HG03575 (cell line): ENCODE measurements at regions not wholly inside any gene's neighbourhood (a gene's known extent, or its start where the extent isn't known, plus 50 kb on each side); places are given as distances from the start of the nearest gene placed in this dataset.

Experiments
- ATAC-seq: cut with Tn5 transposase; IDR thresholded peaks from one replicate; pipeline ENCODE4 v1.9.1; 2021; ENCODE audit not compliant: unreplicated experiment, insufficient number of reproducible peaks, low FRiP score; ENCODE audit errors: extremely low read depth

DNA sequence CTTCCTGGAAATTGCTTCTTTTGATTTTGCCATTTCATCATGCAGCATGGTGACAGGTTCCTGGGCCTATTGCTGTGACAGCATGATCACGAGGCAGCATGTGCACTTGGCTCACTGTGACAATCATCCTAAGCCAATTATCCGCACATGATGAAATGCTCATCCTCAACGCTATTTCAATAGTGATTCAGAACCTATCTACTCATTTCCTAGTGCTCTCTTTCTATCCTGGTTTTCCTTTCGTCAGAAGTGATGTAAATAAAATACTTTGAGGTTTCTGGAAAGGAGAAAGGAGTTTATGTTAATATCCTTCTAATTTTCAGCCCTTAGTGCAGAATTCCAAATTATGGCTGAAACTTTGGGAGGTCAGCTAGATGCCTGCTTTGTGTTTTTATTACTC lies 110.6 kb upstream of the ADAMTS5 start:
- no peak for ATAC-seq

DNA sequence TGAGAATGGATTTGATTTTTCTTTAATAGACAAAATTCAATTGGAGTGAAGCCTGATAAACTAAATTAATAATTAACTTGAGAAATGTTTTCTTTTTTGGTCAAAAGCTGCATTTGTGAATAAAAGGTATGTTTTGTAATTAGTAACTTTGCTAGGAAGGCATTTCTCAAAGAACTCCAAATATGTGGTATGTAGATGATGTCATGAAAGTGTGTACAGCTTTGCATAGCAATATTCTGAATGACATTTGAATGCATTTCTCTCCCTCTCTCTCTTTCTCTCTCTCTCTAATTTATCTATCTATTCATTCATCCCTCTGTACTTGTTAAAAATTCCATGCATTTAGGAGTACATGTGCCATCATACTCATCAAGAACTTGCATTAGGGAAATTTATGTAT lies 109.1 kb upstream of the ADAMTS5 start:
- no peak for ATAC-seq

DNA sequence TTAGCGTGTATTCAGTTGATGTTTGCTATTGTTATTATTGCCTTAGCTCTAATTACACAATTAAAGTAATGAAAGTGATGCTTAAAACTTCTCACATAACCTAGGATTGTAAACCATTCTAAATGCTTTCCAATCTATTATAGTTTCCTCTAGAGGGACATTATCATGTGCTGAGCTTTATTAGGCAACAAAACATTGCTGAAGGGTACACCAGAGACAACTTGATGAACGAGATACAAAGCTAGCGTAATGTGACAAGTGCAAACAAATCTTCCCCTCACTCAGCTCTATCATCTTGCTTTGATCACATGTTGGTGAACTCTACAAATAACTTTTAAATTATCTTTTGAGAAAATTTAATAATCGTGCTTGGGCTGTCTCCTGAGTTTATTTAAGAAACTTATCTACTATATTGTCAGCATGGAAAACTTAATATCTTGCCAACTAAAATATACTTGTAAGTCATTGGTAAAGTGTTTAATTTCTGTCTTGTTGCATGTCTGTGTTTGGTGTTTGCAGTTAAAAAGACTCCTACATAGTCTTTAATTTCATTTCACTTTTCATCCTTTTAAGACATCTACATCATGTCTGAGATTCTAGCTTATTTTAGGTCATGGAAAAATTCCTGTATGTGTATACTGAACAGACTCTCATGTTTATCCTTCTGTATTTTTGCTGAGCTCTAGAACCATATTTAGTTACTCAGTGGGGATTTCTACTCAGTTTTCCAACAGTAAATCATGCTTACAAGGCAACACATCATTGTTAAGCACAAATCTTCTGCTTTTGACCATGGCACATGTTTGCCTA lies 104.2 kb upstream of the ADAMTS5 start:
- ATAC-seq: no peak

DNA sequence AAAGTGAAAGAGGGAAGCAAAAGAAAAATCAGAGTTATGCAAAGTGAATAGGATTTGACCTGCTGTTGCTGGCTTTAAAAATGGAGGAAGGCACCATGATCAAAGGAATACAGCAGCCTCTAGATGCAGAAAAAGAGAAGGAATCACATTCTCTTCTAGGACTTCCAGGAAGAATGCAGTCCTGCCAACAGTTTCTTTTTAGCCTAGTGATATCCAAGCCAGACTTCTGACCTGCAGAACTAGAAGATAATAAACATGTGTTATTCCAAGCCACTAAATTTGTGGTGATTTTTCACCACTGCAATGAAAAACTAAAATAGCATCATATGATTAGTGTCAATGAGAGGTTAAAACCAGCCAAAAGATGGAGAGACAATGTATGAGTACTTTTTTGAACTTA lies 101.9 kb upstream of the ADAMTS5 start:
- no peak for ATAC-seq

DNA sequence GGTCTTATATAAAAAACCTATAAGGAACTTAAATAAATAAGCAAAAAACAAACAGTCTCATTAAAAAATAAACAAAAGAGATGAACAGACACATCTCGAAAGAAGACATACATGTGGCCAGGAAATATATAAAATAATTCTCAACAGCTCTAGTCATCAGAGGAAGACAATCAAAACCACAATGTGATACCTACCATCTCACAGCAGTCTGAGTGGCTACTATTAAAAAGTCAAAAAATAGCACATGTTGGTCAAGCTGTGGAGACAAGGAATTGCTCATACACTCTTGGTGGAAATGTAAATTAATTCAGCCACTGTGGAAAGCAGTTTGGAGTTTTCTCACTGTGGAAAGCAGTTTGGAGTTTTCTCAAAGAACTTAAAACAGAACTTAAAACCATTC lies 100.3 kb upstream of the ADAMTS5 start:
- ATAC-seq: no peak

DNA sequence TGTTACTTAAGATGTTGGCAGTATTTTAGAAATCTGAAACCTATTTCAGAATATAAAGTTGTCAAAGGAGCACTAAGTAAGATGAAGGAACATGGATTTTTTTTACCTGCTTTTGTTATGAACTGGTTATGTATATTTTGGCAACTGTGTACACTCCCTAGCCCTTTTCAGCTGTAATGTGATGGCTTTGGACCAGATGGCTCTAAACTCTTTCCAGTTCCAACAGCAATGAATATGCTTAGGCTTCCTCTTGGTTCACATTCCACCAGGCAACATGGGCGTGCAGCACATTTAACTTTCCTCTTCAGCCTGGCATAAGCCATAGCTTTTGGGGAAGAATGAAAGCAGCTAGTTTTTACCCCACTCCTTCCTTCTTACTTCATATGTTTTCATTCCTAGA lies 95.6 kb upstream of the ADAMTS5 start:
- no peak for ATAC-seq

DNA sequence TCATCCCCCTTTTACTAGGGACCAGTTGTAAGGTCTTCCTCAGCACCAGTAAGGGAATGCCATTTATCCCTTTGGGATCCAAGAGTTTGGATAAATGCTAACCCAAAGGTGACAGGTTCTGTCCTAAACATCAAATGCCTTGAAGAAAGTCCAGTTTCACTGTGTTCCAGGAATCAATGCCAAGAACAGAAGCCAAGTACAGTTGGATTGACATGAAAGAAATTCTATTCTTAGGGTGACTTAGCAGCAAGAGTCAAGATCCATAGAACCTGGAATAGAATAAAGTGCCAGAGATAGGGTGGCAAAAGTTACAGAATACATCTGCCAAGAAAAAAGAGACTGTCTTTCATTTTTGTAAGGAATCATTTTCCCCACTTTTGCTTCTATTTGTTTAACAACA lies 94.9 kb upstream of the ADAMTS5 start:
- ATAC-seq: no peak

DNA sequence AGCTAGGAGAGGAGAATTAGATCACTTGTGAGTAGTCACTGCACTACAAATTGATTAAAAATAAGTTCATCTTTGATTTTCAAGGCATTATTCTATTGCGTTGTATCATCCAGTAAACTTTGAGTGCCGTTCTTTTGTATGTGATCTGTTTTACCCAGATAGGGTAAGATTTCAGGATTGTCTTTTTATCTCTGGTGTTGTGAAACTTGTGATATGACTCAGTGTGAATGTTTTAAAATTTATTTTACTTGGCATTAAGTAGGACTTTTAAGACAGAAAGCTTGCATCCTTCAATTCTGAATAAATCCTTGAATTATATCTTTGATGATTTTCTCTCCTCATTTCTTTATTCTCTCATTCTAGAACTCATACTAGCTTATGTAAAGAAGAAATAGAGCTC lies 93.3 kb upstream of the ADAMTS5 start:
- no peak for ATAC-seq

DNA sequence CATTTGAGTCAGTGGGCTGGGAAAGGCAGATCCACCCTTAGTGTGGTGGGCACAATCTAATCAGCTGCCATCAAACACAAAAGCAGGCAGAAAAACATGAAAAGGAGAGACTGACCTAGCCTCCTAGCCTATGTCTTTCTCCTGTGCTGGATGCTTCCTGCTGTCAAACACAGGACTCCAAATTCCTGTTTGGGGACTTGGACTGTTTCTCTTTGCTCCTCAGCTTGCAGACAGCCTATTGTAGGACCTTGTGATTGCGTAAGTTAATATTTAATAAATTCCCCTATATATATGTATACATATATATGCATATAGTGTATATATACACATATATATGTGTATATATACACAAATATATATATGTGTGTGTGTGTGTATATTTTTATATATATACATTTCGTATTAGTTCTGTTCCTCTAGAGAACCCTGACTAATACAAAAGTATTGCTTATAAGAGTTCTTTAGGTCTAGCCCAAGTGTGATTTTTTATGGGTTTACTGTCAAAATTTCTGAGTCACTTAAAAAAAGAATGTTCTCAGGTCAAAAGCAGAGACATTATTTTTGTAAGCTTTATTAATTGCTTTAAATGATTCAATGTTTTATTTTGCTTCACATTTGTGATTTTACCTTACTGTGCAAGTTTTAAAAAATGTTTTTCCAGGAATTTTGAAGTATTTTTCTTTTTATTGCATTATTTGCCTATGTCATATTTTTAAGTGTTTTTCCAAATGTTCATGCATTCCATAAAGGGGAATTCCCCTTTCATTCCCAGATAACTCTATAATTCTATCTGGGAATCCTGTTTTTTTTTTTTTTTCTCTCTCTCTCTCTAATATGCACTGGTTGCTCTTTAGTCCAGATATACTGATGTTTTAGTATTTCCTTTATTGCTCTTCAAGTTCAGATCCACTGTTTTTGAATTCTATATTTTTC lies 92.1 kb upstream of the ADAMTS5 start:
- ATAC-seq: no peak

DNA sequence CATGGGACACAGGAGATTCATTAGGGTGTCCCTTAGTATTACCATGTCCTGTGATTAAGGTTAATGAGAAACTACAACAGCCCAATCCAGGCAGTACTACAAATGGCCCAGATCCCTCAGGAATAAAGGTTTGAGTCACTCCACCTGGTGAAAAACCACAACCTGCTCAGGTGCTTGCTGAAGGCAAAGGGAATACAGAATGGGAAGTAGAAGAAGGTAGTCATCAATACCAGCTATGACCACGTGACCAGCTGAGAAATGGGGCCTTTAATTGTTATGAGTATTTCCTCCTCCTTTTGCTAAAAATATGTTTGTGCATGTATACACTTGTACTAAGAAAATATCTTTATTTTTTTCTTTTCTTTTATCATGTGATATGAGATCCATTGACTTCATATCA lies 91.1 kb upstream of the ADAMTS5 start:
- no peak for ATAC-seq

DNA sequence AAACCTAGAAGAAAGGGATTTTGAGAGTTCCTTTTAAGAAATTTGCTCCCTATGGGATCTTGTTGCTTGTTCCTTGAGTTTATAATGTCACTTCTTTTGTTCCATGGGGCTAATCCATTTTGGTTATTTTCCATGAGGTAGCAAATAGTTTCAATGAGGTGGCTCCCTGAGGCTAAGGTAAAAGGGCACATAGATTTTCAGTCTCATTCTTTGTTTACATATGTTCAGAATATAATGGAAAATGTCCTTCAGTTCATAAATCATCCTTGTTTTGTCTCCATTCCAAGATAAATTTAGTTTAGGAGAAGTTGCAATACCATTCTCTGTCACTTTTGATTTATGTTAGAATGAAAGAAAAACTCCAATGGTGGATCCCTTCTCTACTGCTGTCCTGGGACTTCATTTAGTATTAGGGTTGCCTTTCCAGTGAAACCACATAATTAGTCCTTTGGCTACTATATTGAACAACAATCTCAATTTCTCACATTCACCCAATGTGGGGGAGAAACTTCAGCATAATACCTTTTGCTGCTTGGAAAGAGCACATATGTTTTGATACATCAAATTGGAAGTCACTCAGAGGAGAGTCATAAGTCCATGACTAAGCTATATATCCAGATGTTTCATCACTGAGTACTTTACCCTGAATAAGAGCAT lies 80.9 kb upstream of the ADAMTS5 start:
- ATAC-seq: no peak

DNA sequence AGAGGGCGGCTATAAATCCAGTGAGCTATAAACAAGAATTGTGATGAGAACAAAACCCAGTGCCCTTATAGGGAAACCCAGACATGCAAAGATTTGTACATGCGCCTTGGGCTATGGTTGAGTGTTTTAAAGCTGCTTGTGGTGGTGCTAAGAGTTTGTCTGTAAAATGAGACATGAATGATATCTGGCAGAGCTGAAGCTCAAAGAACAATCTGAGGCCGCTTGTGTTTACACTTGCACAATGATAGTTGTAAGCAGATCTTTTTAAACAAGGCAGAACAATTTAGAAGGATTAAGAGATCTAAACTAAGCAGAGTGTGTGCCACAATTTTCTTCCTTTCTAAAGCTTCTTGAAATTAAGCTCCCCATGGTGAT lies 80.4 kb upstream of the ADAMTS5 start:
- ATAC-seq: no peak

DNA sequence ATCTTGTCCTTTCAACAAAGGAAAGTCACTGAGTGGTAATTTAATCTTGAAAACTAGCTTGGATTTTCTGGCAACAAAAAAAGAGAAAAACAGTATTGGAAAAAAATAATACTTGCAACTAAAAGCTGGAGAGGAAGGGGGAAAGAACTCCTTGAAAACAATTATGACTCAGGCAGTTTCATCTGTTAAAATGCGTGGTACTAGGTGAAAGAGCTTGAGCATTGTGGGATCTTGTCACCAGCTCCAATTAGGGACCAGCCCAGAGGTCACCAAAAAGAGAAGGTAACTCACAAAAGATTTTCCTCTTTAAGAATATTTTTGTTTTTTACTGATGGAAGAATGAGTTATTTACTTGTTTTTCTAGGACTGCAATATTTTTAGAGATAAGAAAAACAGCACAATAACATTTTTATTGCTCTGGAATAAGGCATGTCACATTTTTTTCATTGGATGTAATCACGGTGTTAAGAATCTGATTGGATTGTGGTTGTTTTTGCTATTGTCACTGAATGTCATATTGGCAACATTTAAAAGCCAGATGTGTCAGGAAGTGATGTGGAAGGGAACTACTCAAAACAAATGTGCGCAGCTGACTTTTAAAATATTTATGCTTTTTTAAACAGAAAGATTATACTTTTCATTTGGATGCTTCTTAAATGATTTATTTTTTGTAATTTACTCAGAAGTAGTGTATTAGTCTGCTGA lies 78.5 kb upstream of the ADAMTS5 start:
- ATAC-seq: no peak

DNA sequence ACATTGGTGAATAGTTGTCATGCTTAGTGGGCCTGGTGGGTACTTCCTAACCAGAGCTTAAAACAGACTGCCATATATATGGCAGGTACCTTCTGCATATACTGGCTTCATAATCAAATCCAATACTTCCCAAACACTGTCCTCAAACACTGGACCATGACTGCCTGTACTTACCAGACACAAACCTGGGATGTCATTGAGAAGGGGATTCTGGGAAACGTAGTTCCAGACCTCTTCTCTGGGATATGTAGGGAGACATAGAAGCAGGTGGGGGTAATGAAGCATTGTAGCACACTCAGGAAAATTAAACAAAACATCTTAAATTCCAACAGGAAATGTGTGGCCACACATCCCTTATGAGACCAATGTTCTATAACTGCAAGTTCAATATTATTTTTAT lies 76.5 kb upstream of the ADAMTS5 start:
- ATAC-seq: no peak

DNA sequence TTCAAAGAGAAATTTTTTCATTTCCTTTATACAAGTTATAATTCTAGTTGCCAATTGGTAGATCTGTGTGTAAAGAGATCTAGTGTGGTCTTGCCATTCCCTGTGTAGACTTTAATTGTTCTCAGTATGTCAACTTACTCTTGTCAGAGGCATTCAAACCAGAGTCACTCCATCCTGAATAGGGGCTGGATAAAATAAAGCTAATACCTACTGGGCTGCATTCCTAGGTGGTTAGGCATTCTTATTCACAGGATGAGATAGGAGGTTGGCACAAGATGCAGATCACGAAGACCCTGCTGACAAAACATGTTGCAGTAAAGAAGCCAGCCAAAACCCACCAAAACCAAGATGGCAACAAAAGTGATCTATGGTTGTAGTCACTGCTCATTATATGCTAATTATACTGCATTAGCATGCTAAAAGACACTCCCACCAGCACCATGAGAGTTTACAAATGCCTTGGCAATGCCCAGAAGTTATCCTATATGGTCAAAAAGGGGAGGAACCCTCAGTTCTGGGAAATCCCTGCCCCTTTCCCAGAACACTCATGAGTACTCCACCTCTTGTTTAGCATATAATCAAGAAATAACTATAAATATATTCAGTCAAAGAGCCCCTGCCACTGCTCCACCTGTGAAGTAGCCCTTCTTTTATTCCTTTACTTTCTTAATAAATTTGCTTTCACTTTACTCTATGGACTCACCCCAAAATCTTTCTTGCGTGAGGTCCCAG lies 74.0 kb upstream of the ADAMTS5 start:
- no peak for ATAC-seq

DNA sequence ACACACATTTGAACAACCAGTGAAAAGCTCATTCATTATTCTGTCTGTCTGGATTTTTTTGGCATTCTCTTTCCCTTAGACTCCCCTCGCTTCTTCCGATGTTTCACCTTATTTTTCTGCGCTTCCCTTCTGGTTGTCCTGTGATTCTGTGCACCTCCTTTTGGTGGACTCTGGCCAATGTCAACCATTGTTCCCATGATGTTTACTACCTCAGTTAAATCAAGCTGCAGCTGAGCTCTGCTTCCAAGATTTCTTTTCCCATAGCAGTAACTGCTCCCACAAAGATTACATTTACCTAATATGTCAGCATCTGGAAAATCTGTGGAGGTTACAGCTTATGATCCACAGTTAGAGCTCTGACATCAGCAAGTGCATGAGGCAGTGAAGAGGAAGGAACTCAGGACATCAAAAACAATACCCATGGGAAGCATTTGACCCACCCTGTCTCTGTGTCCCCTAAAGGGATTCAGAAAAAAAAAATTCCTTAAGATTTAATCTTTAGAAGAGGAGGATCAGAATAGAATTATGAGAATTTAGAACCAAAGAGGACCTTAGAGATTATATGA lies 69.9 kb upstream of the ADAMTS5 start:
- ATAC-seq: no peak

DNA sequence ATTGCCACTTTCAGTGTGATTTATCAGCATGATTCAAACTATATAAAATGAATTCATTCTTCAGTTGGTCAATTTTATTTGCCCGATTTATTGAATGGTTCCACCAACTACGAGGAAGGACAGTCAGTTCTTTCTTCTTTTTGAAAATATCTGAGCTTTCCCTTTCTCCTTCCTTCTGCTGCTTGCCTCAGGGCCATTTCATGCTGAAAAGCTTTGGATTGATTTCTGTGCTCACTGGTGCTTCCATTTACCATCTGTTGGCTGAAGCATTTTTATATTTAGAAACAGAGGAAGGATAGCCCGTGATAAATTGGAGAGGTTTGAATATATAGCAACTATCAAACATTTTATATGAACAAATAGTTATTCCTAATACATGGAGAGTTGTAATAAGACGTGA lies 68.9 kb upstream of the ADAMTS5 start:
- no peak for ATAC-seq

DNA sequence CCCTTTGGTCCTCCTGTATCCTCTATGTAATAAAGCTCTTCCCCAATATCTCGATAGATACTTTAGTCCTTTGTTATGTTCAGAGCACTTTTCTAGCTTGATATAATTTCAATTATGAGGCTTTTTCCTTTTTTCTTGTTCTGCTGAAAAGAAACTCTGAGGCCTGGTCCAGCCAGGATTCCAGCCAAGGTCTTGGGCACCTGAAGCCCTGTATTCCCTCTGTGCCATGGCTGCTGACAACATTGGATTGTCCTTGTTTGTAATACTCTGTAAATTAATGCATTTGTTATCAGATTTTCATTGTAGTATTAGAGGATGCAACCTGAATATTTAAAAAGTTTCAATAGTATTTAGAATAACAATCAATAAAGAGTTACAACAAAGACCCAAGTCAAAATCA lies 67.9 kb upstream of the ADAMTS5 start:
- no peak for ATAC-seq
